Gastroesophageal sphincter (tissue), 3 donors: ENCODE measurements at regions not wholly inside any gene's neighbourhood (a gene's known extent, or its start where the extent isn't known, plus 50 kb on each side); places are given as distances from the start of the nearest gene placed in this dataset.

Experiments
- POLR2A ChIP-seq, 2 donors: fragments of 450-650 bp; IDR thresholded peaks; one replicate each; pipeline ENCODE4 v1.6.1; 2017; ENCODE audit warnings: antibody characterized with exemption in 2 of 2, mild to moderate bottlenecking in 2 of 2, moderate library complexity in 1 of 2
- POLR2AphosphoS5 ChIP-seq: sonication (generic); formaldehyde crosslinking; IDR thresholded peaks from one replicate; pipeline ENCODE4 v1.6.1; 2017; ENCODE audit warnings: antibody characterized with exemption
- TF ChIP-seq, protein P1 (sequence below), 4 experiments: fragments of 200-600 bp in 2 of 4; fragments of 450-650 bp in 2 of 4; sonication (generic) in 1 of 4; IDR thresholded peaks; one replicate each; pipeline ENCODE4 v1.5.1; 2017 to 2019; ENCODE audit warnings: antibody characterized with exemption in 4 of 4, mild to moderate bottlenecking in 2 of 4, moderate library complexity in 2 of 4

DNA sequence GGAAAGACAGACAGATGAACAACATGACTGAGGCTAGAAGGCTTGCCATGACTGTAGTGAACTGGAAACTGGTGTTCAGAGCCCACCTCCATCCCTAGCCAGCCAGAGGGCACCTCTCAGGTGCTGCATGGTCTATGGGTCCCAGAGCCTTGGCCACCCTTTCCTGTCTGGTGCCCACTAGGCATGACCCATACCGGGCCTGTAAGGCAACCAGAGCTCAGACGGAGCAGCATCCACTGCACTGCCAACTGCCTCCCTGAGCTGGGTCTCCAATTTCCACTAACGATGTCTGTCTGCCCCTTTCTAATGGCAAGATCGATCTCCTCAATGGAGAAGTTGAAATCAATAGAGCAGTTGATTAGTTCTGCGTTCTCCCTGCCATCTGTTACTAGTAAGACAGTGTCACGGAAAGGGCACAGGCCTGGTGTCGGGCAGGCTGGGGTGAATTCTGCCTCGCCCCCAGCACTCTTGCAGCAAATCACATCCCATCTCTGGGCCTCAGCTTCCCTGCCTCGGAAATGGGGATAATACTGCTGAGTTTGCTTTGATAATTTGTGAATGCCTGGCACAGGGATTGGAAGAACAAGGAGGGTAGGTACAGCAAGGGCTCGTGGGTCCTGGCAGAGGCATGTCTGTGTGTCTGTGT is 172.3 kb upstream of the MVB12B start:
- TF ChIP-seq, protein P1, sequence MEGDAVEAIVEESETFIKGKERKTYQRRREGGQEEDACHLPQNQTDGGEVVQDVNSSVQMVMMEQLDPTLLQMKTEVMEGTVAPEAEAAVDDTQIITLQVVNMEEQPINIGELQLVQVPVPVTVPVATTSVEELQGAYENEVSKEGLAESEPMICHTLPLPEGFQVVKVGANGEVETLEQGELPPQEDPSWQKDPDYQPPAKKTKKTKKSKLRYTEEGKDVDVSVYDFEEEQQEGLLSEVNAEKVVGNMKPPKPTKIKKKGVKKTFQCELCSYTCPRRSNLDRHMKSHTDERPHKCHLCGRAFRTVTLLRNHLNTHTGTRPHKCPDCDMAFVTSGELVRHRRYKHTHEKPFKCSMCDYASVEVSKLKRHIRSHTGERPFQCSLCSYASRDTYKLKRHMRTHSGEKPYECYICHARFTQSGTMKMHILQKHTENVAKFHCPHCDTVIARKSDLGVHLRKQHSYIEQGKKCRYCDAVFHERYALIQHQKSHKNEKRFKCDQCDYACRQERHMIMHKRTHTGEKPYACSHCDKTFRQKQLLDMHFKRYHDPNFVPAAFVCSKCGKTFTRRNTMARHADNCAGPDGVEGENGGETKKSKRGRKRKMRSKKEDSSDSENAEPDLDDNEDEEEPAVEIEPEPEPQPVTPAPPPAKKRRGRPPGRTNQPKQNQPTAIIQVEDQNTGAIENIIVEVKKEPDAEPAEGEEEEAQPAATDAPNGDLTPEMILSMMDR (IDR thresholded peaks at IDR 0.05): no peak
- TF ChIP-seq POLR2AphosphoS5 (no peak), POLR2A (IDR thresholded peaks at IDR 0.05) (no peak)
